B cell (primary cell): ENCODE measurements at regions not wholly inside any gene's neighbourhood (a gene's known extent, or its start where the extent isn't known, plus 50 kb on each side); places are given as distances from the start of the nearest gene placed in this dataset.

Experiments used
- ATAC-seq: fragments of 200-7000 bp; cut with Tn5 transposase; one replicate; pipeline ENCODE4 v1.10.0; 2021; ENCODE audit warnings: low read depth, mild to moderate bottlenecking, moderate number of reproducible peaks, moderate library complexity
- CTCF ChIA-PET: fragments of 350-600 bp; sonication (Branson Sonifier 250); formaldehyde crosslinking; loops from one replicate; lab custom pipeline; 2021; ENCODE audit warnings: antibody characterized with exemption, inconsistent platforms; lab: Charles Lee
- POLR2A ChIA-PET: fragments of 350-600 bp; sonication (Branson Sonifier 250); formaldehyde crosslinking; loops from one replicate; lab custom pipeline; 2021; ENCODE audit warnings: antibody characterized with exemption; lab: Charles Lee
- DNase-seq: peaks from one replicate; pipeline ENCODE4 v3.0.0; 2013
- H2AFZ ChIP-seq: 2 replicates; pipeline ENCODE4 v1.6.1; 2012; ENCODE audit warnings: mild to moderate bottlenecking, low read depth, low read length; ENCODE audit not compliant: insufficient read depth, poor library complexity, severe bottlenecking
- H3K27ac ChIP-seq, 2 donors: 1 replicate in 1 of 2; 2 replicates in 1 of 2; pipeline ENCODE4 v1.5.1; 2012 to 2013; ENCODE audit warnings: low read length in 2 of 2, mild to moderate bottlenecking in 2 of 2, moderate library complexity in 1 of 2
- H3K27me3 ChIP-seq, 4 experiments: fragments of 200-600 bp in 1 of 4; sonication (generic) in 1 of 4; replicated peaks in 1 of 4; 1 replicate in 2 of 4; 2 replicates in 2 of 4; pipeline versions ENCODE4 v1.6.1 to v1.7.0; 2013 to 2016; ENCODE audit warnings: low read length in 3 of 4, mild to moderate bottlenecking in 2 of 4, mixed read lengths in 1 of 4, moderate library complexity in 1 of 4; ENCODE audit not compliant: insufficient read depth in 4 of 4, control insufficient read depth in 3 of 4; ENCODE audit errors: control extremely low read depth in 1 of 4
- H3K36me3 ChIP-seq, 2 experiments: replicated peaks in 1 of 2; 1 replicate in 1 of 2; 2 replicates in 1 of 2; pipeline versions ENCODE4 v1.6.1 to v1.7.1; 2013; ENCODE audit warnings: low read length in 1 of 2; ENCODE audit not compliant: insufficient read depth in 2 of 2, control insufficient read depth in 1 of 2; ENCODE audit errors: control extremely low read depth in 1 of 2, extremely low read depth in 1 of 2
- H3K4me1 ChIP-seq, 2 donors: fragments of 200-600 bp in 1 of 2; sonication (generic) in 1 of 2; 1 replicate in 1 of 2; 2 replicates in 1 of 2; pipeline versions ENCODE4 v1.5.1 to v1.6.1; 2013 to 2017; ENCODE audit warnings: low read length in 2 of 2; ENCODE audit not compliant: control insufficient read depth in 2 of 2, insufficient read depth in 2 of 2
- H3K4me2 ChIP-seq: replicated peaks from 2 replicates; pipeline ENCODE3; 2012; ENCODE audit warnings: mild to moderate bottlenecking, low read depth, low read length; ENCODE audit not compliant: poor library complexity, severe bottlenecking
- H3K4me3 ChIP-seq, 5 experiments: fragments of 200-600 bp in 1 of 5; sonication (generic) in 1 of 5; 1 replicate in 3 of 5; 2 replicates in 2 of 5; pipeline versions ENCODE4 v1.5.1 to v1.7.0; 2011 to 2016; ENCODE audit warnings: low read length in 4 of 5, mild to moderate bottlenecking in 4 of 5, low read depth in 2 of 5, control low read depth in 1 of 5, moderate library complexity in 1 of 5; ENCODE audit not compliant: insufficient read depth in 1 of 5; ENCODE audit errors: control extremely low read depth in 1 of 5, extremely low read depth in 1 of 5
- H3K79me2 ChIP-seq: fragments of 200-600 bp; sonication (generic); one replicate; pipeline ENCODE4 v1.6.0; 2016; ENCODE audit warnings: low read length; ENCODE audit not compliant: control insufficient read depth, insufficient read depth
- H3K9ac ChIP-seq: fragments of 200-600 bp; sonication (generic); 2 replicates; pipeline ENCODE4 v1.6.1; 2017; ENCODE audit warnings: mild to moderate bottlenecking, low read length, moderate library complexity
- H3K9me3 ChIP-seq, 3 donors: one replicate each; pipeline versions ENCODE4 v1.6.1 to v1.7.1; 2013; ENCODE audit warnings: low read length in 2 of 3; ENCODE audit not compliant: control insufficient read depth in 2 of 3, insufficient read depth in 1 of 3; ENCODE audit errors: control extremely low read depth in 1 of 3
- H4K20me1 ChIP-seq: 2 replicates; pipeline ENCODE4 v1.6.0; 2012; ENCODE audit warnings: mild to moderate bottlenecking, low read length; ENCODE audit not compliant: insufficient read depth, control insufficient read depth, poor library complexity, severe bottlenecking
- H3K27ac Mint-ChIP-seq: one replicate; pipeline ENCODE4 v1.8.0; 2021; ENCODE audit warnings: mixed read lengths
- H3K27me3 Mint-ChIP-seq: one replicate; pipeline ENCODE4 v1.8.0; 2021; ENCODE audit warnings: mixed read lengths
- H3K4me1 Mint-ChIP-seq: one replicate; pipeline ENCODE4 v1.8.0; 2021; ENCODE audit warnings: mixed read lengths
- H3K4me3 Mint-ChIP-seq: one replicate; pipeline ENCODE4 v1.8.0; 2021; ENCODE audit warnings: mixed read lengths
- H3K9me3 Mint-ChIP-seq: one replicate; pipeline ENCODE4 v1.8.0; 2022; ENCODE audit warnings: mixed read lengths; ENCODE audit not compliant: insufficient read depth
- CTCF ChIP-seq: fragments of 200-600 bp; IDR thresholded peaks from one replicate; pipeline ENCODE4 v1.8.0; 2022; ENCODE audit warnings: antibody characterized with exemption, mild to moderate bottlenecking
- EZH2 ChIP-seq: IDR thresholded peaks from 2 replicates; pipeline ENCODE4 v1.6.1; 2012; ENCODE audit warnings: borderline replicate concordance, low read depth, mild to moderate bottlenecking, moderate library complexity, low read length; ENCODE audit not compliant: insufficient read depth, poor library complexity, severe bottlenecking
- WGBS: methylation state at CpG from one replicate; pipeline ENCODE4 v1.1.5; 2013; ENCODE audit warnings: missing lambda C conversion rate; ENCODE audit not compliant: insufficient coverage; 5-methylcytosine and 5-hydroxymethylcytosine counted together
- intact Hi-C: fragments of 100-400 bp; cut with micrococcal nuclease; formaldehyde crosslinking; loops from one replicate; pipeline ENCODE4 v1.10.0; 2022

DNA sequence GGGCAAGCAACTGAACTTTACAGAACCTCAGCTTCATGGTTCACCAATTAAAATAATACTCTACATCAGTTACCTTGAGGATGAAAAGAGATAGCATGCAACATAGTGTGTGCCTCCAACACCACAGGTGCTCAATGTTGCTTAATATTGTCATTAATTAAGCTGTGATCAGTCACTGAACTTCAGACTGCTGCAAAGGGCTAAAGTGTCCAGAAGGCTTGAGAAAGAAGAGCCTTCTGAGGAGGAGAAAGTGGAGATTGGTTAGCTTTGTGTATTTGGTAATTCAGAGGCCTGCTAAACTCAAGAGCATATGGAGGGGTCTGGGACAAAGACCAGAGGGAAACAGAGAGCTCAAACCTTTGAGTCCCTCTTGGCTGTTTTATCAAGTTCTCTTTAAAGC lies 66.3 kb upstream of the SELENOP start:
- ChIA-PET POLR2A (no interaction called here), CTCF (interaction anchor here (1.2 to 1.8 kb wide), 2 partner anchors 8 to 11 kb away, joined by 3 to 11 read pairs; no protein-coding TSS in a partner anchor)
- H3K4me1 ChIP-seq = peaks cover 0 to 3% of the 10 kb centered on the region in 2 donors
- intact Hi-C loops = no loop called here
- DNase-seq (no peak), ATAC-seq (no peak)
- H4K20me1 ChIP-seq = no peaks in the 10 kb centered on the region
- no peak overlapping the region for H2AFZ ChIP-seq
- H3K36me3 ChIP-seq = no peaks in the 10 kb centered on the region
- TF ChIP-seq EZH2 (no peak), CTCF (no peak)
- H3K9ac ChIP-seq = no peak overlapping the region
- no peak overlapping the region for H3K4me2 ChIP-seq
- no peaks in the 10 kb centered on the region for H3K9me3 ChIP-seq
- no peaks in the 10 kb centered on the region for H3K9me3 Mint-ChIP-seq
- H3K4me3 Mint-ChIP-seq = no peak overlapping the region
- H3K79me2 ChIP-seq = no peaks in the 10 kb centered on the region
- H3K27me3 Mint-ChIP-seq = peaks cover 8% of the 10 kb centered on the region
- no peak overlapping the region for H3K27ac ChIP-seq
- H3K27me3 ChIP-seq = no peaks in the 10 kb centered on the region
- H3K27ac Mint-ChIP-seq = no peak overlapping the region
- H3K4me3 ChIP-seq = no peak overlapping the region
- peaks cover 6% of the 10 kb centered on the region for H3K4me1 Mint-ChIP-seq

GRCh38 chr5:42877431-42877830 lies 65.7 kb upstream of the SELENOP start:
- Histone ChIP-seq H3K4me2 (no peak overlapping the region), H3K27me3 (no peaks in the 10 kb centered on the region), H3K79me2 (no peaks in the 10 kb centered on the region), H3K9ac (no peak overlapping the region), H3K36me3 (no peaks in the 10 kb centered on the region), H2AFZ (no peak overlapping the region), H3K9me3 (no peaks in the 10 kb centered on the region), H3K4me3 (no peak overlapping the region), H3K27ac (no peak overlapping the region), H4K20me1 (no peaks in the 10 kb centered on the region), H3K4me1 (peaks cover 0 to 3% of the 10 kb centered on the region in 2 donors)
- Mint-ChIP-seq H3K9me3 (no peaks in the 10 kb centered on the region), H3K4me3 (no peak overlapping the region), H3K27ac (no peak overlapping the region), H3K27me3 (peaks cover 10% of the 10 kb centered on the region), H3K4me1 (peaks cover 6% of the 10 kb centered on the region)
- intact Hi-C loops = no loop called here
- WGBS = 100% methylated on average over 1 of the region's 2 CpGs
- TF ChIP-seq CTCF (no peak), EZH2 (no peak)
- no peak for DNase-seq
- ChIA-PET POLR2A (no interaction called here), CTCF (interaction anchor here (0.6 kb wide), 1 partner anchor 12 kb away, joined by 3 read pairs; no protein-coding TSS in a partner anchor)
- ATAC-seq = no peak
